H4 (cell line): ENCODE measurements at regions not wholly inside any gene's neighbourhood (a gene's known extent, or its start where the extent isn't known, plus 50 kb on each side); places are given as distances from the start of the nearest gene placed in this dataset.
"Not testable (repeated sequence)": the region's sequence is repeated elsewhere in the genome, so short reads cannot be mapped to it uniquely, and the experiment has no call there.

ENCODE experiments used
- DNase-seq: peaks from one replicate; pipeline ENCODE4 v3.0.0-alpha.2; 2015; ENCODE audit warnings: low spot score

- DNase-seq = no peak
These were observed 78.9 kb upstream of the ZSWIM2 start for GRCh38 chr2:186927867-186928191.

DNA sequence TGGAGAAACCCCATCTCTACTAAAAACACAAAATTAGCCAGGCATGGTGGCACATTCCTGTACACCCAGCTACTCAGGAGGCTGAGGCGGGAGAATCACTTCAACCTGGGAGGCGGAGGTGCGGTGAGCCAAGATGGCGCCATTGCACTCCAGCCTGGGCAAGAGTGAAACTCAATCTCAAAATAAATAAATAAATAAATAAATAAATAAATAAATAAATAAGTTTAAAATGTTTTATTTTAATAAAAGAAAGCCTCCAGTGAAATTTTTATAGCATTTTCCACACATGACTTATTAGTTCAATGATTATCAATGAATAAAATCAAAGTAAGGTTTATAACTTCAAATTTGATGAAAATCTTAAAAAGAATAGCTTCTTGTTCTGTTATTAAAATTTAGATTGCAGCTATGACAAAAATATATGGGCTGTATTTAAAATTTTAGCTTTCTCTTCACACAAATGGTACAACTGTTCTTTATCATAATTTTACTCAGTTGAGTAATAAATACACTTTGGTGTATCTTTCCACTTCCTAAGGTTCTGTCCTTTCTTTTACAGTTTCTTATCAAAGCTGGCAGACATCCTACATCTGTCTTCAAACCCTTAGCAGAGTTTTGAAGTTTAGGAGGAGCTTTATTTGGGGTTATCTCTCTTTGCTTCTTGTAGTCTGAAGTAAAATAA, 78.4 kb upstream of the ZSWIM2 start:
- no peak for DNase-seq

- no peak for DNase-seq
These were observed 76.5 kb upstream of the ZSWIM2 start for GRCh38 chr2:186925514-186925913.

GRCh38 chr2:186922316-186922715, 73.3 kb upstream of the ZSWIM2 start:
- not testable (repeated sequence) for DNase-seq

DNA sequence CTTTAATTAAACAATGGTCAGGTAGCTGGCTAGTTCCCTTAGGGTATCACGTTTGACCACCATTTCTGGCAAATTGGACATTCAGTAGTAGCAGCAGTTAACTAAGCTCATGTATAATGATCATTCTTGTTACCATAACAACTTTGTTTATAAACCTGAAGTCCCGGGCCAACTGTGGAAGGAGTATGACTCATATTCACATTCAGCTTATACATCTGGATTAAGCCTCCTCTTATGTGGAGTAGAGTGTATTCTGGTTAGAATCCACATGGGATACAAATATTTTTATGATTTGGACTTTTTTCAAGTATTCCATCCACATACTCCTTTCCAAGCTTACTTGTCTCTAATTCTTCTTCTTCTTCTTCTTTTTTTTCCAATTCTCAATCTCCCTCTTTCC, 70.3 kb upstream of the ZSWIM2 start:
- DNase-seq = peak; percentile 75

DNA sequence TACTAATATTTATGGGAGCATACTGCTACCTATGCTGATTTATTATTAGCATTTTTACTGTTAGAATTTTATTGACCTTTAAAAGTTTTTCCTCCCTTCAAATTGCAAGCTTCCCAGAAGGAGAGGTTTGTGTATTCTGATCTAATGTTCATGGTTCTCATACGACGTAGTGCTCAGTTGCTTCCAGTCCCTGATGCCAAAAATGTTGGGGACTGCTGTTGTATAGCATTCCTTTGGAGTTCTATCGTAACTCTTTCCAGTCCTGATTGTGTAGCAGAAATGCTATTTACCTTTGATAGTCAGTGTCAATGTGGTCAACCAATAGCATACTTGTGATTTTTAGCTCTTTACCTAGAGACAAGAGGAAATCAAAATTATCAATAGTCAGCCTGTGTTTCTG, 69.5 kb upstream of the ZSWIM2 start:
- no peak for DNase-seq

- DNase-seq = no peak
These were observed 68.9 kb upstream of the ZSWIM2 start for GRCh38 chr2:186917866-186918265.

DNA sequence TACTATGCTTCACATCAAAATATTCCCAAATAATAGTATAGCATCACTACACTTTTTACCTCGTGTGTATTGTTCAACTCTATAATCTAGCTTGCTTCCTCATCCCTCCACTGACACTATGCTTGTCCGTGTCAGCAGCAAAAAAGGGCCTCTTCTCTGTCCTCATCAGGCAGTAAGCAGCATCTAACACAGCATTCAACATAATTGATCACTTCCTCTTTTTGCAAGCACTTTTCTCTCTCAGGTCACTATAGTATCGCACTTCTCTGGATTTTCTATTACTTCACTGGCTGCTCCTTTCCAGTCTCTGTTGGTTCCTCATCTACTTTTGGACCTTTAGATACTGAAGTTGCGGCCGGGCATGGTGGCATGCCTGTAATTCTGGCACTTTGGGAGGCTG, 64.9 kb upstream of the ZSWIM2 start:
- no peak for DNase-seq

DNA sequence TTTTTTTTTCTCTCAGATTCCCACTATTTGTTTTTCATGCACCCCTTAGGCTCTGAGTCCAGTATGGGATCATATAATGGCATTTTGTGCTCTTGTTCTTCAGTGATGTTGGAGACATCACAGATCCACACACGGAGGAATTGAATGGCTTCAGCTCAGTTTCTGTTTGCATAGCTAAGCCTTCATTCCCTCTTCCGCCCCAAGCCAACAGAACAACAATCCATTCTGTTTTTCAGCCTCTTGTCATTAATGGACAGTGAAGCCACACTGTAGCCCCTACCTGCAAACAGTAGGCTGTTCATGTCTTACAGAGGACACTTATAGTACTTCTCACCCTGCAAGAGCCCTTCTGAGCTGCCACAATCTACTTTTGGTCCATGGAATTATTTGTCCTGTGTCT, 64.0 kb upstream of the ZSWIM2 start:
- DNase-seq = no peak

DNA sequence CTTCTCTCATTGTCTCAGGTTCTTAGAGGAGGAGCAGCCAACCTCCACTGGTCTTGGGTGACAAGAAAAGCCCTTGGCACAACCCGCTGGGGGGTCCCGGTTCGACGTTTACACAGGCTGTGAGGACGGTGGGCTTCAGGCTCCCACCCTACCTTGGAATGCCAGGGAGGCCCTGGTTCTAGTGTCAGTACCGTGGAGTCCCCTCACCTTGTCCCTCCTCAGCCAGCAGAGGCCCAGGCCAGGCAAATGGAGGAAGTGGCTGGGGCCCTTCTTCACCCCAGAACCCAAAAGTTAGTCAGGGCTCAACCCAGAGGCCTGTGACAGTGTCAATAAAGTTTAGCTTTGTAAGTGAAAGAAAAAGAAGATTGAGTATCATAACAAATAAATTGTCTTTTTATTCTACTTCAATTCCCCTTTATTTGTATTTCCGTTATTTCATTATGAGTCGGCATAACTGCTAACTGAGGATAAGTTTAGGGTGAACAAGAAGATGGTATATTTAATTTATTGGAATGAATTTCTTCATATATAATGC, 62.6 kb upstream of the ZSWIM2 start:
- DNase-seq = no peak

DNA sequence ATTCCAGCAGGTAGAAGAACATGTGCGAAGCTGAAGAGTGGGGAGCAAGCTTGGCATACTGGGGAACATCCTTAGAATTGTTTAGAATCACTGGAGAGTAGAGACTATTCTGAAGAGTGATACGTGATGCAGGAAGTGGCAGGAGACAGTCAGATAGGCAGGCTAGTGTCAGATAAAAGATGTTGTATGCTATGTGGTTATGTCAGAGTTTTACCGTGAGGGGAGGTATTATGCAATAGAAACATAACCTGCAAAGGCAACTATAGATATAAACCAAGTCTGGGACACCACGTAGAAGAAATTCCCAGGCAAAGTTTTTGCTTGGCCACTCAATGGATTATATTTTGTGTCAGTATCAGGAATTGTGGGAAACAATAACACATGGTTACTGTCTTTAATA, 62.0 kb upstream of the ZSWIM2 start:
- no peak for DNase-seq

DNA sequence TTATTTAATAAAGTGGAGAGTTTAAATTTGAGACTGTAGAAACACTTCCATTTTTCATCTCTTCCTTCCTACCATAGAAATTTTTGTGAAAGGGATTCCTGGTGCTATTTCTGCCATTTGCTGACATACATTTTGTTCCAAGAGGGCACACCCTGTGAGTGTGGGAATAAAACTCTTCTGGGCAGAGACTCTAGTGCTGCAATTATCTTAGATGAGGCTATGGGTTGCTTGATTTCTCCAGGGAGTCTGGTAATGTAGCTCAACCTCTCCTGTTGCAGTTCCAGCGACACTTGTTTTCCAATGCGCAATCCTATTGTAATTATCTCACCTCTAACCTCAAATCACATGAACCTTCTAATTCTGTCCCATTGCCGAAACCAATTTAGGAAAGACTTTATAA, 60.1 kb upstream of the ZSWIM2 start:
- DNase-seq = no peak

GRCh38 chr2:186907897-186908296, 58.9 kb upstream of the ZSWIM2 start:
- DNase-seq = no peak

GRCh38 chr2:186903216-186903615, 54.2 kb upstream of the ZSWIM2 start:
- no peak for DNase-seq
